ENCODE measurements at regions not wholly inside any gene's neighbourhood (a gene's known extent, or its start where the extent isn't known, plus 50 kb on each side); places are given as distances from the start of the nearest gene placed in this dataset.

DNA sequence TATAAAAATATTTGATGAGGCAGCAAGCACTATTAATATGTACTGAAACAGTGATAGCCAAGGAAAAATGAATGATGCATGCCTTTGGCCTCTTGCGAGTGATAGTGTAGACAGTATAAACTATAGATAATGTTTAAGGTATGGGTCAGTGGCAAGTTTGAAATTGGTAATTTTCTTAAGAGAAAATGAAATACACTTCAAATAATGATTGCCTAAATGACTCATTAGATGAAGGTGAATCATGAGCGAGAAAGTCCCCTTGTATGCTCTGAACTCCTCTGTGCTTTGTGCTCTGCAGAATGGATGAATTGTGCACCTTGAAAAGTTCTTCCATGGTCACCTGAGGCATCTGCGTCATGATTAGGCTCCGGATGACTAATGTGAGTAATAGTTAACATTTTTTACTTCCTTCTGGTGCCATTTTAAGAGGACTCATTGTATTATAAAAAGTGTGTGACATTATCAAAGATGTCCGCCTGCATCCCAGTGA is 84.9 kb upstream of the RTL1 start:
- TF ChIP-seq, protein P1, sequence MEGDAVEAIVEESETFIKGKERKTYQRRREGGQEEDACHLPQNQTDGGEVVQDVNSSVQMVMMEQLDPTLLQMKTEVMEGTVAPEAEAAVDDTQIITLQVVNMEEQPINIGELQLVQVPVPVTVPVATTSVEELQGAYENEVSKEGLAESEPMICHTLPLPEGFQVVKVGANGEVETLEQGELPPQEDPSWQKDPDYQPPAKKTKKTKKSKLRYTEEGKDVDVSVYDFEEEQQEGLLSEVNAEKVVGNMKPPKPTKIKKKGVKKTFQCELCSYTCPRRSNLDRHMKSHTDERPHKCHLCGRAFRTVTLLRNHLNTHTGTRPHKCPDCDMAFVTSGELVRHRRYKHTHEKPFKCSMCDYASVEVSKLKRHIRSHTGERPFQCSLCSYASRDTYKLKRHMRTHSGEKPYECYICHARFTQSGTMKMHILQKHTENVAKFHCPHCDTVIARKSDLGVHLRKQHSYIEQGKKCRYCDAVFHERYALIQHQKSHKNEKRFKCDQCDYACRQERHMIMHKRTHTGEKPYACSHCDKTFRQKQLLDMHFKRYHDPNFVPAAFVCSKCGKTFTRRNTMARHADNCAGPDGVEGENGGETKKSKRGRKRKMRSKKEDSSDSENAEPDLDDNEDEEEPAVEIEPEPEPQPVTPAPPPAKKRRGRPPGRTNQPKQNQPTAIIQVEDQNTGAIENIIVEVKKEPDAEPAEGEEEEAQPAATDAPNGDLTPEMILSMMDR (conservative IDR thresholded peaks at IDR 0.05; ENCODE audit: low read depth in 2 of 2): no peak
- TF ChIP-seq EZH2 (IDR thresholded peaks at IDR 0.05; ENCODE audit: low read depth, unreplicated experiment) (no peak), EZH2phosphoT487 (IDR thresholded peaks at IDR 0.05; ENCODE audit: unreplicated experiment) (no peak), CREB1 (CRISPR knock-in tag; IDR thresholded peaks at IDR 0.05; ENCODE audit: low read depth) (no peak), POLR2AphosphoS5 (IDR thresholded peaks at IDR 0.05; ENCODE audit: low read depth) (no peak), NANOG (IDR thresholded peaks at IDR 0.05; ENCODE audit: borderline replicate concordance) (no peak), ZNF331 (CRISPR knock-in tag; IDR thresholded peaks at IDR 0.05; ENCODE audit: low read depth) (no peak), STAT1 (IDR thresholded peaks at IDR 0.05; ENCODE audit: unreplicated experiment) (no peak)
- TF ChIP-seq, protein P2, sequence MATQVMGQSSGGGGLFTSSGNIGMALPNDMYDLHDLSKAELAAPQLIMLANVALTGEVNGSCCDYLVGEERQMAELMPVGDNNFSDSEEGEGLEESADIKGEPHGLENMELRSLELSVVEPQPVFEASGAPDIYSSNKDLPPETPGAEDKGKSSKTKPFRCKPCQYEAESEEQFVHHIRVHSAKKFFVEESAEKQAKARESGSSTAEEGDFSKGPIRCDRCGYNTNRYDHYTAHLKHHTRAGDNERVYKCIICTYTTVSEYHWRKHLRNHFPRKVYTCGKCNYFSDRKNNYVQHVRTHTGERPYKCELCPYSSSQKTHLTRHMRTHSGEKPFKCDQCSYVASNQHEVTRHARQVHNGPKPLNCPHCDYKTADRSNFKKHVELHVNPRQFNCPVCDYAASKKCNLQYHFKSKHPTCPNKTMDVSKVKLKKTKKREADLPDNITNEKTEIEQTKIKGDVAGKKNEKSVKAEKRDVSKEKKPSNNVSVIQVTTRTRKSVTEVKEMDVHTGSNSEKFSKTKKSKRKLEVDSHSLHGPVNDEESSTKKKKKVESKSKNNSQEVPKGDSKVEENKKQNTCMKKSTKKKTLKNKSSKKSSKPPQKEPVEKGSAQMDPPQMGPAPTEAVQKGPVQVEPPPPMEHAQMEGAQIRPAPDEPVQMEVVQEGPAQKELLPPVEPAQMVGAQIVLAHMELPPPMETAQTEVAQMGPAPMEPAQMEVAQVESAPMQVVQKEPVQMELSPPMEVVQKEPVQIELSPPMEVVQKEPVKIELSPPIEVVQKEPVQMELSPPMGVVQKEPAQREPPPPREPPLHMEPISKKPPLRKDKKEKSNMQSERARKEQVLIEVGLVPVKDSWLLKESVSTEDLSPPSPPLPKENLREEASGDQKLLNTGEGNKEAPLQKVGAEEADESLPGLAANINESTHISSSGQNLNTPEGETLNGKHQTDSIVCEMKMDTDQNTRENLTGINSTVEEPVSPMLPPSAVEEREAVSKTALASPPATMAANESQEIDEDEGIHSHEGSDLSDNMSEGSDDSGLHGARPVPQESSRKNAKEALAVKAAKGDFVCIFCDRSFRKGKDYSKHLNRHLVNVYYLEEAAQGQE (IDR thresholded peaks at IDR 0.05; ENCODE audit: unreplicated experiment): no peak
